ENCODE measurements at regions not wholly inside any gene's neighbourhood (a gene's known extent, or its start where the extent isn't known, plus 50 kb on each side); places are given as distances from the start of the nearest gene placed in this dataset.

- TF ChIP-seq YY1 (IDR thresholded peaks at IDR 0.05; ENCODE audit: low read depth) (no peak), RAD21 (IDR thresholded peaks at IDR 0.05; ENCODE audit: low read depth) (no peak), ZBTB7A (IDR thresholded peaks at IDR 0.05; ENCODE audit: low read depth) (no peak), USF1 (IDR thresholded peaks at IDR 0.05) (no peak), NFIC (IDR thresholded peaks at IDR 0.05) (no peak)
Observed at GRCh38 chr2:81093031-81093430, 788.5 kb upstream of the LRRTM1 start.

- no peak for TF ChIP-seq EP300 (IDR thresholded peaks at IDR 0.05; ENCODE audit: borderline replicate concordance)
- no peak for TF ChIP-seq CREB1 (IDR thresholded peaks at IDR 0.05; ENCODE audit: low read depth)
- TF ChIP-seq TCF12 (IDR thresholded peaks at IDR 0.05; ENCODE audit: low read depth): no peak
- TF ChIP-seq REST (IDR thresholded peaks at IDR 0.05; ENCODE audit: low read depth): no peak
Observed at GRCh38 chr2:81087646-81088045, 783.1 kb upstream of the LRRTM1 start.

- TF ChIP-seq CREB1 (IDR thresholded peaks at IDR 0.05; ENCODE audit: low read depth) (no peak), YY1 (IDR thresholded peaks at IDR 0.05; ENCODE audit: low read depth) (no peak), USF1 (IDR thresholded peaks at IDR 0.05) (no peak), RAD21 (IDR thresholded peaks at IDR 0.05; ENCODE audit: low read depth) (no peak), NFIC (IDR thresholded peaks at IDR 0.05) (no peak), REST (IDR thresholded peaks at IDR 0.05; ENCODE audit: low read depth) (no peak), FOXM1 (IDR thresholded peaks at IDR 0.05; ENCODE audit: borderline replicate concordance, low read depth) (no peak), CEBPB (IDR thresholded peaks at IDR 0.05) (no peak), TAF1 (IDR thresholded peaks at IDR 0.05; ENCODE audit: low read depth) (no peak), TCF12 (IDR thresholded peaks at IDR 0.05; ENCODE audit: low read depth) (no peak), EGR1 (IDR thresholded peaks at IDR 0.05) (no peak), MAX (IDR thresholded peaks at IDR 0.05) (no peak), EP300 (IDR thresholded peaks at IDR 0.05; ENCODE audit: borderline replicate concordance) (no peak), TEAD4 (IDR thresholded peaks at IDR 0.05) (no peak), ZBTB7A (IDR thresholded peaks at IDR 0.05; ENCODE audit: low read depth) (no peak)
Observed at GRCh38 chr2:81084101-81084500, 779.5 kb upstream of the LRRTM1 start.

GRCh38 chr2:81078631-81079030, 774.1 kb upstream of the LRRTM1 start:
- no peak for TF ChIP-seq TCF12 (IDR thresholded peaks at IDR 0.05; ENCODE audit: low read depth)
- no peak for TF ChIP-seq USF1 (IDR thresholded peaks at IDR 0.05)
- no peak for TF ChIP-seq MAX (IDR thresholded peaks at IDR 0.05)
- no peak for TF ChIP-seq YY1 (IDR thresholded peaks at IDR 0.05; ENCODE audit: low read depth)
- TF ChIP-seq FOXM1 (IDR thresholded peaks at IDR 0.05; ENCODE audit: borderline replicate concordance, low read depth): no peak
- TF ChIP-seq NFIC (IDR thresholded peaks at IDR 0.05): no peak
- no peak for TF ChIP-seq ZBTB7A (IDR thresholded peaks at IDR 0.05; ENCODE audit: low read depth)
- no peak for TF ChIP-seq EGR1 (IDR thresholded peaks at IDR 0.05)
- TF ChIP-seq EP300 (IDR thresholded peaks at IDR 0.05; ENCODE audit: borderline replicate concordance): no peak
- no peak for TF ChIP-seq RAD21 (IDR thresholded peaks at IDR 0.05; ENCODE audit: low read depth)
- no peak for TF ChIP-seq TAF1 (IDR thresholded peaks at IDR 0.05; ENCODE audit: low read depth)
- no peak for TF ChIP-seq TEAD4 (IDR thresholded peaks at IDR 0.05)
- no peak for TF ChIP-seq CEBPB (IDR thresholded peaks at IDR 0.05)
- no peak for TF ChIP-seq CREB1 (IDR thresholded peaks at IDR 0.05; ENCODE audit: low read depth)
- TF ChIP-seq REST (IDR thresholded peaks at IDR 0.05; ENCODE audit: low read depth): no peak
